T-cell (primary cell): ENCODE measurements at regions not wholly inside any gene's neighbourhood (a gene's known extent, or its start where the extent isn't known, plus 50 kb on each side); places are given as distances from the start of the nearest gene placed in this dataset.

Experiments used
- ATAC-seq, 4 experiments: fragments of 200-7000 bp in 3 of 4; fragments of 150-1000 bp in 1 of 4; cut with Tn5 transposase; replicated peaks in 1 of 4; 1 replicate in 3 of 4; 2 replicates in 1 of 4; pipeline ENCODE4 v1.10.0; 2021; ENCODE audit warnings: moderate library complexity in 3 of 4, mild to moderate bottlenecking in 2 of 4, moderate number of reproducible peaks in 1 of 4
- CTCF ChIA-PET, 2 donors: fragments of 300-600 bp; sonication (Branson Sonifier 250); formaldehyde crosslinking; loops; one replicate each; lab custom pipeline; 2022; ENCODE audit warnings: antibody characterized with exemption in 2 of 2; lab: Charles Lee
- POLR2A ChIA-PET, 2 donors: fragments of 300-600 bp; sonication (Branson Sonifier 250); formaldehyde crosslinking; loops; one replicate each; lab custom pipeline; 2022; ENCODE audit warnings: antibody characterized with exemption in 2 of 2; lab: Charles Lee
- DNase-seq, 35 experiments: peaks; one replicate each; pipeline versions ENCODE4 v3.0.0 to v3.0.0-alpha.2; 2013 to 2023
- H3K27ac ChIP-seq: one replicate; pipeline ENCODE4 v1.5.1; 2013; ENCODE audit warnings: low read length
- H3K27me3 ChIP-seq, 2 experiments: replicated peaks in 1 of 2; 1 replicate in 1 of 2; 2 replicates in 1 of 2; pipeline versions ENCODE4 v1.6.1 to v1.7.0; 2013; ENCODE audit warnings: low read length in 1 of 2, mixed read lengths in 1 of 2; ENCODE audit not compliant: control insufficient read depth in 2 of 2, insufficient read depth in 2 of 2; ENCODE audit errors: extremely low read depth in 1 of 2
- H3K36me3 ChIP-seq, 2 donors: 1 replicate in 1 of 2; 2 replicates in 1 of 2; pipeline versions ENCODE4 v1.6.1 to v1.7.0; 2013; ENCODE audit warnings: low read length in 1 of 2; ENCODE audit not compliant: control insufficient read depth in 2 of 2, insufficient read depth in 1 of 2; ENCODE audit errors: extremely low read depth in 1 of 2
- H3K4me1 ChIP-seq, 2 experiments: 1 replicate in 1 of 2; 2 replicates in 1 of 2; pipeline versions ENCODE4 v1.6.1 to v1.7.0; 2013; ENCODE audit warnings: low read length in 2 of 2, mixed read lengths in 1 of 2; ENCODE audit not compliant: insufficient read depth in 2 of 2, control insufficient read depth in 1 of 2; ENCODE audit errors: extremely low read depth in 1 of 2
- H3K4me3 ChIP-seq, 2 donors: 1 replicate in 1 of 2; 2 replicates in 1 of 2; pipeline versions ENCODE4 v1.5.1 to v1.7.0; 2013; ENCODE audit warnings: mild to moderate bottlenecking in 2 of 2, low read length in 1 of 2, moderate library complexity in 1 of 2; ENCODE audit not compliant: control insufficient read depth in 1 of 2; ENCODE audit errors: extremely low read depth in 1 of 2
- H3K9me3 ChIP-seq: 2 replicates; pipeline ENCODE4 v1.7.0; 2013
- H3K27ac Mint-ChIP-seq, 2 donors: one replicate each; pipeline ENCODE4 v1.8.0; 2020 to 2021; ENCODE audit warnings: mild to moderate bottlenecking in 2 of 2, mixed read lengths in 2 of 2
- H3K27me3 Mint-ChIP-seq, 2 donors: one replicate each; pipeline ENCODE4 v1.8.0; 2021 to 2022; ENCODE audit warnings: mixed read lengths in 2 of 2
- H3K36me3 Mint-ChIP-seq: one replicate; pipeline ENCODE4 v1.8.0; 2021; ENCODE audit warnings: mixed read lengths
- H3K4me1 Mint-ChIP-seq, 3 donors: one replicate each; pipeline ENCODE4 v1.8.0; 2020 to 2022; ENCODE audit warnings: mixed read lengths in 3 of 3, mild to moderate bottlenecking in 1 of 3
- H3K4me3 Mint-ChIP-seq, 3 donors: one replicate each; pipeline ENCODE4 v1.8.0; 2020 to 2022; ENCODE audit warnings: mild to moderate bottlenecking in 3 of 3, mixed read lengths in 3 of 3, moderate library complexity in 3 of 3
- H3K9me3 Mint-ChIP-seq, 3 donors: one replicate each; pipeline ENCODE4 v1.8.0; 2020 to 2022; ENCODE audit warnings: mixed read lengths in 3 of 3
- WGBS: methylation state at CpG from one replicate; pipeline ENCODE4 v1.1.5; 2013; ENCODE audit warnings: missing lambda C conversion rate; ENCODE audit not compliant: insufficient coverage; 5-methylcytosine and 5-hydroxymethylcytosine counted together

DNA sequence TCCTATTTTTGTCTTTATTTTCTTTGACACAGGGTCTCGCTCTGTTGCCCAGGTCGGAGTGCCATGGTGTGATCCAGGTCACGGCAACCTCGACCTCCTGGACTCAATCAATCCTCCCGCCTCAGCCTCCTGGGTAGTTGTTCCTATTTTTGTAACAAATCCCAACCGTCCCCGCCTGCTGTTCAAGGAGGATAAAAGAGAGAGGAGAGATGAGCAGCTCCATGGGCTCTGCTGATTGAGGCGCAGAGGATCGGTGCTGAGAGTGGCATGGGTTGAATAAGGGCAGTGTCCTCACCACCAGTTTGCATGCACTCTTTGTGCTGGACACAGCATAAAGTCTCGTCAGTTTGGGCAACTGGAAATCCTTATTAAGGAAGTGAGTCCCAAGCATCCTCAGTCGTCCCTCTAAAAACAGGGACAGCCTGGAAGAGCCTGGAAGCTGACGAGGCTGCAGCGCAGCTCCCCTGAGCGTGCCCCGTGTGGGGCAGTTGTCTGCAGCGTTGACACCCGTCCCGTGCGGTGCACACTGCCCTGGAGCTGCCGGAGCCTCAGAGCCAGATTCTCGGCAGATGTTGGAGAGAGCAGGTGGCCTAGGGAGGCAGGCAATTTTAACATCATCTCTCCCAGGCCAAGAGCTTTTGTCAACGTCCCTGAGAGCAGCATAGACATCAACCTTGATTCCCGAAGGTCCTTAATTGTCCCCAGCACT, 404.2 kb upstream of the RNF32 start:
- POLR2A ChIA-PET, result no interaction called here
- Mint-ChIP-seq H3K27ac (no peak overlapping the region), H3K4me1 (no peaks in the 10 kb centered on the region), H3K4me3 (no peak overlapping the region), H3K27me3 (peaks cover 0 to 6% of the 10 kb centered on the region in 2 donors), H3K36me3 (no peaks in the 10 kb centered on the region), H3K9me3 (no peaks in the 10 kb centered on the region)
- no peak for ATAC-seq
- Histone ChIP-seq H3K9me3 (no peaks in the 10 kb centered on the region), H3K4me3 (no peak overlapping the region), H3K27me3 (peaks cover 0 to 11% of the 10 kb centered on the region in 2 experiments), H3K36me3 (no peaks in the 10 kb centered on the region), H3K27ac (no peak overlapping the region), H3K4me1 (no peaks in the 10 kb centered on the region)
- CTCF ChIA-PET, result no interaction called here
- no peak for DNase-seq
- WGBS, result 80% methylated on average over 11 of the region's 23 CpGs

- Mint-ChIP-seq H3K27me3 (peaks cover 0 to 6% of the 10 kb centered on the region in 2 donors), H3K36me3 (no peaks in the 10 kb centered on the region), H3K4me1 (no peaks in the 10 kb centered on the region), H3K27ac (no peak overlapping the region), H3K9me3 (no peaks in the 10 kb centered on the region), H3K4me3 (no peak overlapping the region)
- WGBS, result 83% methylated on average over 7 of the region's 10 CpGs
- Histone ChIP-seq H3K27me3 (peaks cover 0 to 13% of the 10 kb centered on the region in 2 experiments), H3K36me3 (no peaks in the 10 kb centered on the region), H3K27ac (no peak overlapping the region), H3K4me3 (no peak overlapping the region), H3K4me1 (no peaks in the 10 kb centered on the region), H3K9me3 (no peaks in the 10 kb centered on the region)
- no peak for ATAC-seq
- POLR2A ChIA-PET, result no interaction called here
- DNase-seq, result no peak
- CTCF ChIA-PET, result no interaction called here
These were observed 405.7 kb upstream of the RNF32 start for GRCh38 chr7:156234666-156235494.

- no peaks in the 10 kb centered on the region for H3K4me1 Mint-ChIP-seq
- POLR2A ChIA-PET, result no interaction called here
- Histone ChIP-seq H3K27me3 (peaks cover 0 to 13% of the 10 kb centered on the region in 2 experiments), H3K36me3 (no peaks in the 10 kb centered on the region), H3K4me3 (no peak overlapping the region), H3K9me3 (no peaks in the 10 kb centered on the region), H3K27ac (no peak overlapping the region), H3K4me1 (no peaks in the 10 kb centered on the region)
- WGBS, result no CpG with 5 or more reads among the region's 5 CpGs
- no peaks in the 10 kb centered on the region for H3K9me3 Mint-ChIP-seq
- H3K27me3 Mint-ChIP-seq, result peaks cover 0 to 6% of the 10 kb centered on the region in 2 donors
- H3K36me3 Mint-ChIP-seq, result no peaks in the 10 kb centered on the region
- no peak for DNase-seq
- H3K4me3 Mint-ChIP-seq, result no peak overlapping the region
- CTCF ChIA-PET, result no interaction called here
- no peak for ATAC-seq
- no peak overlapping the region for H3K27ac Mint-ChIP-seq
These were observed 406.4 kb upstream of the RNF32 start for GRCh38 chr7:156234192-156234591.

DNA sequence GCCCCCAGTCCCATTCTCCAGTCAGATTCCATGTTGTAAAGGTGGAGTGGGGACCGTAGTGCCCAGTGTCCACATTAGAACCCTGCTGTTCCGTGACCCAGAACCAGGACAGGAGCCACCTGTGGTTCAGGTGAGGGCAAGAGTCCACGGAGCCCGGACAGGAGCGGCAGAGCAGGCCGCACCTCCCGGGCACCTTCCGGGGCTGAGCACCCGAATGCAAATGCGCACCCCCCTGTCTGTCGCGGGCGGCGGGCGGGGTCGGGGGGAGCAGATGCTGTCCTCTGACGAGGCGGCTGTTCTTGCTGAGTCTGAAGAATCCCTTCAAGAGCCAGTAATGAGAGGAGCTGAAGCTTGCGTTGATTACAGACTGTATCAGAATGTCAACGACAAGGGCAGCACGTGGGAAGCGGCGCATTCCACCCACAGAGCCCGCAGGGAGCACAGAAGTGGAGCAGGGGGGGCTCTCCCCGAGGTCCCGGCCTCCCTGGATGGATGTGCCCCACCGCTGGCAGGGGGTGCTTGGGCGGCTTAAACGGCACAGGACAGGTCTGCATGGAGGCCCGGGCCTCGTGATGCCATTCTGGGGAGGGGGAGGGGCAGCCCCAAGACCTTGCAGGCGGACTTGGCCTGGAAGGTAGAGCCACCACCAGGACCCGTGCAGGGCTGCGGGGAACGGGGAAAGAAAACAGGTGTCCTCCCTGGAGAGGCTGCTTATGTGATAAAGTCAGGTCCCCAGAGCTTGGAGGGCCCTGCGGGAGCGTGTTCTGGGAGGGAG, 407.5 kb upstream of the RNF32 start:
- H3K4me1 ChIP-seq, result no peaks in the 10 kb centered on the region
- ChIA-PET CTCF (no interaction called here), POLR2A (no interaction called here)
- H3K27me3 ChIP-seq, result peaks cover 0 to 13% of the 10 kb centered on the region in 2 experiments
- Mint-ChIP-seq H3K36me3 (no peaks in the 10 kb centered on the region), H3K27ac (no peak overlapping the region), H3K4me1 (no peaks in the 10 kb centered on the region), H3K9me3 (no peaks in the 10 kb centered on the region), H3K4me3 (no peak overlapping the region), H3K27me3 (peaks cover 0 to 6% of the 10 kb centered on the region in 2 donors)
- ATAC-seq, result no peak
- no peaks in the 10 kb centered on the region for H3K9me3 ChIP-seq
- no peak overlapping the region for H3K4me3 ChIP-seq
- 90% methylated on average over 28 of the region's 37 CpGs for WGBS
- no peaks in the 10 kb centered on the region for H3K36me3 ChIP-seq
- no peak overlapping the region for H3K27ac ChIP-seq
- DNase-seq, result no peak

GRCh38 chr7:156230576-156230975, 410.0 kb upstream of the RNF32 start:
- Histone ChIP-seq H3K9me3 (no peaks in the 10 kb centered on the region), H3K36me3 (no peaks in the 10 kb centered on the region), H3K4me3 (no peak overlapping the region), H3K27ac (no peak overlapping the region), H3K4me1 (no peaks in the 10 kb centered on the region), H3K27me3 (peaks cover 0 to 9% of the 10 kb centered on the region in 2 experiments)
- POLR2A ChIA-PET, result no interaction called here
- CTCF ChIA-PET, result no interaction called here
- 99% methylated on average over 9 of the region's 12 CpGs for WGBS
- Mint-ChIP-seq H3K36me3 (no peaks in the 10 kb centered on the region), H3K4me3 (no peak overlapping the region), H3K9me3 (no peaks in the 10 kb centered on the region), H3K27me3 (no peaks in the 10 kb centered on the region), H3K27ac (no peak overlapping the region), H3K4me1 (no peaks in the 10 kb centered on the region)
- ATAC-seq, result no peak
- no peak for DNase-seq

GRCh38 chr7:156224833-156225225, 412.6 kb upstream of the SHH start:
- Mint-ChIP-seq H3K4me1 (no peaks in the 10 kb centered on the region), H3K4me3 (no peak overlapping the region), H3K36me3 (no peaks in the 10 kb centered on the region), H3K9me3 (no peaks in the 10 kb centered on the region), H3K27me3 (peaks cover 0 to 8% of the 10 kb centered on the region in 2 donors), H3K27ac (no peak overlapping the region)
- Histone ChIP-seq H3K4me1 (no peaks in the 10 kb centered on the region), H3K36me3 (no peaks in the 10 kb centered on the region), H3K27ac (no peak overlapping the region), H3K27me3 (peaks cover 0 to 3% of the 10 kb centered on the region in 2 experiments), H3K4me3 (no peak overlapping the region), H3K9me3 (no peaks in the 10 kb centered on the region)
- CTCF ChIA-PET, result no interaction called here
- POLR2A ChIA-PET, result no interaction called here
- ATAC-seq (no peak), DNase-seq (no peak)
- 92% methylated on average over 1 of the region's 1 CpG for WGBS
